SIG-M5 (cell line): ENCODE measurements at regions not wholly inside any gene's neighbourhood (a gene's known extent, or its start where the extent isn't known, plus 50 kb on each side); places are given as distances from the start of the nearest gene placed in this dataset.
"Not testable (repeated sequence)": the region's sequence is repeated elsewhere in the genome, so short reads cannot be mapped to it uniquely, and the experiment has no call there.

Experiments used
- DNase-seq: peaks from one replicate; lab custom pipeline; 2025; lab: John Stamatoyannopoulos, UW

GRCh38 chr17:20908313-20909267, 134.2 kb downstream of the USP22 start:
- no peak for DNase-seq

GRCh38 chr17:20914658-20915057, 128.2 kb downstream of the USP22 start:
- DNase-seq: no peak

- no peak for DNase-seq
Observed at GRCh38 chr17:20916383-20916782, 126.4 kb downstream of the USP22 start.

- DNase-seq: not testable (repeated sequence)
Observed at GRCh38 chr17:20917610-20918306, 125.1 kb downstream of the USP22 start.

- no peak for DNase-seq
Observed at GRCh38 chr17:20920095-20920814, 122.6 kb downstream of the USP22 start.

GRCh38 chr17:20920815-20921199, 122.0 kb downstream of the USP22 start:
- DNase-seq: no peak

GRCh38 chr17:20922128-20922670, 120.6 kb downstream of the USP22 start:
- no peak for DNase-seq

- DNase-seq: no peak
Observed at GRCh38 chr17:20924306-20924705, 118.5 kb downstream of the USP22 start.

GRCh38 chr17:20925091-20925490, 117.7 kb downstream of the USP22 start:
- DNase-seq: no peak

- DNase-seq: no peak
Observed at GRCh38 chr17:20925954-20926353, 116.9 kb downstream of the USP22 start.

GRCh38 chr17:20926532-20926931, 116.3 kb downstream of the USP22 start:
- no peak for DNase-seq

- DNase-seq: no peak
Observed at GRCh38 chr17:20927308-20927977, 115.4 kb downstream of the USP22 start.

- no peak for DNase-seq
Observed at GRCh38 chr17:20929334-20929733, 113.5 kb downstream of the USP22 start.

GRCh38 chr17:20930081-20930760, 112.6 kb downstream of the USP22 start:
- DNase-seq: no peak

- DNase-seq: not testable (repeated sequence)
Observed at GRCh38 chr17:20933040-20933439, 109.8 kb downstream of the USP22 start.

GRCh38 chr17:20934288-20934687, 108.5 kb downstream of the USP22 start:
- DNase-seq: no peak

- DNase-seq: no peak
Observed at GRCh38 chr17:20935740-20936139, 107.1 kb downstream of the USP22 start.

GRCh38 chr17:20938244-20938643, 104.6 kb downstream of the USP22 start:
- no peak for DNase-seq

- no peak for DNase-seq
Observed at GRCh38 chr17:20938988-20939615, 103.7 kb downstream of the USP22 start.

- no peak for DNase-seq
Observed at GRCh38 chr17:20941872-20942271, 100.9 kb downstream of the USP22 start.
